Fibroblast of skin of abdomen (primary cell): ENCODE measurements at regions not wholly inside any gene's neighbourhood (a gene's known extent, or its start where the extent isn't known, plus 50 kb on each side); places are given as distances from the start of the nearest gene placed in this dataset.

Experiments
- DNase-seq: peaks from one replicate; pipeline ENCODE4 v3.0.0-alpha.2; 2013

DNA sequence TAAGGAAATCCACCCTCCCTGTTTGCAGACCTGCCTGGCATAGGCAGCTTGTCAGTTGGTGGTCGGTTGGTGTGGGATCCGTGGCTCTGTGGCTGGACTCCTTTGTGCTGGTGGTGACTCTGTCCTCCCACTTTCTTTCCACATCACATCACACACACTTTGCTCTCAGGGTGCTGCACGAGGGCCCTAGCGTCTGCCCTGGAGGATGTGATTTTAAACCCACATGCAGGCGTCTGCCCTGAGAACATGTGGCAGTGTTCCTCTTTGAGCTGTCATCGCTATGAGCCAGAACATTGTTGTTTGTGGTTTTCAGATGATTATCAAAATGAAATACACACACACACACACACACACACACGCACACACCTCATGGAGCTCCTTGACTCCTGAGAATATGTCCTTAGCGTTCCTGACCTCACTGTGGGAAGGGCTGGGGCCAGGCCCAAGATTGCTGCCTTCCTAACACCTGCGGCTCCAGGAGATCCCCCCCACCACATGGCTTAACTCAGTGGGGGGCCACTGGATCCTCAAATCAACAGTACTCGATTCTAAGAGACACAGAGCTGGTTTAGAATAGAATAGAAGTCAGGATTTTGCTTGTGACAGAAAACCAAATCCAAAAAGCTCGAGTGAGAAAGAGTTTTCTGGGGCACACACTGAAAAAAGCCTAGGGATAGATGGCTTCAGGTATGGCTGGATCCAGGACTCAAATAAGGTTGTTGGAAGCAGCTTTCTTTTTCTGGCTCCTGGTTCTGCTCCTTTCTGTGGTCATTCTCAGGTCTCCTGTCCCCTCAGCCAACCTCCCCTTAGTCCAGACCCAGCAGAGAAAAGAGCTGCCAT, 54.8 kb downstream of the RTP5 start:
- peak; percentile 13 for DNase-seq

DNA sequence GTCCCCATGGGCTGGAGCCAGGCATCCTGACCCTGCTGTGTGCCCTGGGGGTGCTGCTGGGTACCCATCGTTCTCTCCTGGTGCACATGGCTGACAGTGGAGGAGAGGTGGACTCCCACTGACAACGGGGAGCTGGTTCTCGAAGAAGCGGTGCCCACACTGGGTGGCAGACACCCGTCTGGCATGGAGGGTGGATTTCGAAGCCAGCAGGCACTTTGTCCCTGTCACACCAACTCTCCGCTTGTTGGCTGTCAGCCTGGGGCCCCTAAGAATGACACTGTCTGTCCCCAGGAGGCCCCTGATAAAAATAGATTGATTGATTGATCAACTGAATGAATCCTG, 55.4 kb downstream of the RTP5 start:
- DNase-seq = no peak

DNA sequence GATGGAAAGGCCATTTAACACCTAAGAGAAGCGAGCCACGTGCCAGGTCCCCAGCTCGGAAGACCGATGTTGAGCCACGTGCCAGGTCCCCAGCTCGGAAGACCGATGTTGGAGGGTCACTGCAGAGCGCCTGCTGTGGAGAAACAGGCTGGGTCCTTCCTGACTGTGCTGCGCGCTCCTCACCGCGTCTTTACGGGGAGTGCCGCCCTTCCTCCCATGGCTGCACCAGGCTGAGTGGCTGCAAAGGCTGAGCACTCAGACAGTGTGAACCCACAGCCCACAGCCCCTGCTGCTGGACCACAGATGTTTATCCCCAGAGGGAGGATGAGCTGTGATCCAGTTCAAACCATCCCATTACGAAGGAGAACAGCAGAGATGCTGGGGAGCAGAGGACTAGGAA, 55.7 kb downstream of the RTP5 start:
- DNase-seq = no peak

DNA sequence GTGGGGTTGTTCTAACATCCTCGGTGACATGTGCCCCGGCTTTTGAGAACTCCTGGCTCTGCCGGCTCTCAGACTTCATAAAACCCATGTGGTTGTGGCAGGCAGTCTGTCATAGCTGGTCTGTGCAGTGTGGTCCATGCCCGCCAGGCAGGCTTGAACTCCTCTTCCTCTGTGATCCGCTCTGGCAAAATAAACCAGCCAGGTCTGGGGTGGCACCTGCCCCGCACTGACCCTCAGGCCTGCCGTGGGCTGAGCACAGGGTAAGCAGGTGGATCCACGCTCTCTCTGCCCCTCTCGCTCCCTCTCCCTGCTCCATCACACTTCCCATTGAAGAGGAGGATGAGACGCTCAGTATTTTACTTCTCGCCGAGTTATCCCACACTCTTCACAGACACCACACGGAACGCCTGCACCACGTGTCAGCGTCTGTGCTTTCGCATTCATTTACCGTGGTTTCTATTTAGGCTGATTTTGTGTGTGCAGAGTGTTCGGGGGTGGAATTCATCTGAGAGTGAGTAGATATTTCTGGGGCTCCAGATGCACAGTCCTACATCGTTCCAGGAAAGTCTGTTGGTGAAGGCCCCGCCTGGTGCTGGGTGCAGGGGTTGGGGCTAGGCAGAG, 56.4 kb downstream of the RTP5 start:
- peak; percentile 5 for DNase-seq

DNA sequence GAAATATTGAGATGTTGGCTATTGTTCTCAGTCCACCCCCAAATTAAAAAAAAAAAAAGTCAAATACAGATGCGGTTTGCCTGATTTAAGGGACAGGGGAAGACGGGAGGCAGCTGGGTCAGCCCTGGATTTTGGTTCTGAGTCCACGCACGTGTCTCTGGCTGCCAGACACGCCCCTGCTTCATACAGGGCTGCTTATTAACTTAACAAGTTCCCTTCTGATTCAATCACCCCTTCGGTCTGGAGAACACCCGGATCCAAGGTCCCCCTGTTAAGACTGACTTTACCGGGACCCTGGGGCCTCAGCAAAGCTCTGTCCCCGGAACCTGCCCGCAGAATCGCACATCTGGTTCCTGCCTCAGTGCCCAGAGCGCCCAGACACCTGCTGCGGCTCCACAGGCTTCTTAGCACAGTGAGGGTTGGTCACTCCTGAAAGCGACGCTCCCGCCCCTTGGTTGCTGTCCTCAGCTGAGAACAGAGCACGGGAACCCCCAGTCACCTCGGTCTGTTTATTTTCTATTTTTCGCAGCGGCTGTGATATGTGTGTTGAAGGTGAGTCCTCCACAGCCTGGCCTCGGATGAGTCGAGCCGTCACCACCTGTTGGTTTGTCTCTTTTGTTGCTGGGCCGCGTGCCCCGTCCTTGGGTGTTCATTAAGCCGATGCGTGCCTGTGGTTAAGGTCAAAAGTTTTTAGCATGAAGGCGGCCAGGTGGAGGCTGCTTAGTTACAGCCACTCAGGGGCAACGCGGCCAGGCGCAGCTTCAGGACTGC, 57.2 kb downstream of the RTP5 start:
- no peak for DNase-seq

DNA sequence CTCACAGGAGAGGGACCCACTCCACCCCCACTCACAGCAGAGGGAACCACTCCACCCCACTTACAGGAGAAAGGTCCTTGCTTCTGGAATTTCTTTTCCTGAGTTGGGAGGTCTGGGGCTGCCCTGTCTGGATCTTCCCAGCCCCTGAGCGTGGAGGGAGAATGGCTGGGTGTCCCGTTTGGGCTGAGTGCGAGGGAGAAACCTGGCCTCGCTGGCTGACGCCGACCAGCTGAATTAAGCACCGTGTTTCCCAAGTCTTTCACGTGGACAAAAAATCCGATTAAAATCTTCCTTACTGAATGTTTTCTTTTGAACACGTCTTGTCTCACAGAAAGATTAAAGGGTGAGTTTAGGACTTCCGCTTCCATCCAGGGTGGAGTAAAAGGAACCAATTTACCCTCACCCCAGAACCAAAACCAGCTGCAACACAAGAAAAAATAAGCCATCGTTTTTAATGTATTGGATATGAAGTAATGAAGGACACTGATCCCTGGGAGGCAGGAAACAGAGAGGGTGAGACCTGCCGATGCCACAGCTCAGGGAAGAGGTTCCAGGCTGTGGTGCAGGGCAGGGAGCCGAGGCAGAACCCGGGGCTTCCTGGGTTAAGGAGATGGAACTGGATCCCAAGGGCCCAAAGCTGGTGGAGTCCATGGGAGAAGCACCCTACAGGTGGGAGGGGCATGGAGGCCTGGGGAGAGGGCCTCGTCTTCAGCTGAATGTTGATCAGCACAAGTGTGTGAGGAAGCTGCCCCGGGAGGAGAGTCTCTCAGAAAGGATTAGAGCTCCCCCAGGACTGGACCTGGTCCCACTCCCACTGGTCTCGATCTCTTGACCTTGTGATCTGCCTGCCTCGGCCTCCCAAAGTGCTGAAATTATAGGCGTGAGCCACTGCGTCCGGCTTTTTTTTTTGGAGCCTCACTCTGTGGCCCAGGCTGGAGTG, 60.3 kb downstream of the RTP5 start:
- DNase-seq = no peak

DNA sequence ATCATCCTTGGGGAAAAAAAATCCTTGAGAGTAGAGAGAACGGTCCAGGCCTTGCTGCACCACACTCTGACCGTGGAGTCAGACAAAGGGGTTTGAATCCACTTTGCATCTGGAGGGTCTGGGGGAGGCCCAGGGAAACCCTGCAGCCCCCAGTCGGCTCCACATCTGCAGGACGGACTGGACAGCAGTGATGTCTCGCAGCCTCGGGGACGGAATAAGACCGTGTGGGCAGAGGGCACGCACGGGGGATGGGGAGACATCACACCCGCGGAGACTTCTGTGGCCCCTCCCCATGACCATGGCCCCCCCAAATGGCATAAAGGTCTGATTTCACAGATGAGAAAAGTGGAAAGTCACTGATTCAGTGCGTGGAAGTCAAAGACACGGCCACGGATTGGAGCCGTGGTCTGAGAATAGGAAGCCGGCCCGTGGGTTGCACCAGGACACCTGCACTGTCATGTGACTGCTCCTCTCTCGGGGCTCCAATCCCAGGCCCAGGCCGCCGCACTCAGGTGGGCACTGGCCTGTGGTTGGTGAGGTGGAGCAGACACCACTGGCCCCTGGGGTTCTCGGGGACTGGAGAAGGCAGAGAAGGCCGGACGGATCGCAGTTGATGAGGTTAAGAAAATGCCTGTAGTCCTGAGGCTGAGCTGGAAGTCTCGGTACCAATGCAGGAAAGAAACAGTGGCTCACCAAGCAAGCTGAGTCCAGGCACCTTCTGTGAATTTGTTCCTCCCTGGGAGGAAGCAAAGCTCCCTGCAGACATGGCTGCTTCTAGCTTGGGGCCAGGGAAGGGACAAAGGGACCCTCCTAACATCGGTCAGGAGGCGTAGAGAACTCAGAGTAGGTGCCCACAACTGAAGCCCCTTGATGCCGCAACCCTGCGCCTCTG, 61.8 kb downstream of the RTP5 start:
- no peak for DNase-seq

DNA sequence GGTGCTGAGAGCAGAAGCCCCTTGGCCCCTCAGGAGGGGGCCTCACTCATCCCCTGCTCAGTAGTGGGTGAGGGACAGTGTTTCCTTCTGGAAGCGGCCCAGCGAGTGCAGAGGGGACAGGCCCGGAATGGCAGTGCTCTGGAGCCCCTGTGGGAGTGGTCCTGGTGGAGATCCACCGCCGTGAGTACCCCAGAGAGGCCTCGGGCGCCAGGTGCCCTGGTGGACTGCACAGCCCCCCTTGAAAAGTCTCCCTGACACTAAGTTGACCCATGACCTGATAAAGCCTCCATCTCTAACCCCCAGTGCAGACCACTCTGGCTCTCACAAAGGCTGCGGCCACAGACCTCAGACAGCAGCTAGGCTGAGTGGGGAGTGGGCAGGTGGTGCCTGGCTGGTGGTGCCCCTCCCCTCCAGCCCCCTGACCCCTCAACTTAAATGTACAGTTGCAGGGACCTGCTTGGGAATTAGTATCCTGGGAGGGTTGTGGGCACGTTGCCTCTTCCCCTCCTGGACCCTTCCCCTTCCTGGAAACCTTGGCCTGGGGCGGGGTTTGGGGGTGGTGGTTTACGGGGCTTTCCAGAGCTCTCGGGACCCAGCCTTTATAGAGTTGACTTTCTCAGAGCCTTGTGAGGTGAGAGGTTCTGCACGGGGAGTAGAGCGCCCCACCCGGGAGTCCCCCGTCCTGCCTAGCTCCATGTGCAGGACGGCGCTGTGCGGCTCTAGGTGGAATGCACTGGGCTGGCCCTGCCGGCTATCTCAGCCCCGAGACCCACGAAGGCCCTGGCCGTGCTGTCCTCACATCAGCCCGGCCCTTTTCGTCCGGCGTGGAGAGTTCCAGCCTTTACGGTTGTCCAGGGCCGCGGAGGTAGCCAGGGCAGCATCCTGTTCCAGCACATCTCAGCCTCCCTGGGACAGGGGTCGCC, 62.7 kb downstream of the RTP5 start:
- DNase-seq = no peak

DNA sequence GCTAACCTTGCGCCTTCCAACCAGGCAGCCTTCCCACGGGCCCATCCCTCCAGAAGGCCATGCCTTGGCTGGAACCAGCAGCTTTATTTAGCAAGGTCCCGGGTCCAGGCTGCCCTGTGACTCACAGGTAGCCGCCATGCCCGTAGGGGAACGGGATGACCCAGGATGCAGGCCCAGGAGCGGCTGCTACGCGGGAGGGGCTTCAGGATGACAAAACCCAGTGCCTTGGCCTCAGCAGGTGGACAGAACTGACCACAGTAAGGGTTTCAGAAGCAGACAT, 63.3 kb downstream of the RTP5 start:
- no peak for DNase-seq

DNA sequence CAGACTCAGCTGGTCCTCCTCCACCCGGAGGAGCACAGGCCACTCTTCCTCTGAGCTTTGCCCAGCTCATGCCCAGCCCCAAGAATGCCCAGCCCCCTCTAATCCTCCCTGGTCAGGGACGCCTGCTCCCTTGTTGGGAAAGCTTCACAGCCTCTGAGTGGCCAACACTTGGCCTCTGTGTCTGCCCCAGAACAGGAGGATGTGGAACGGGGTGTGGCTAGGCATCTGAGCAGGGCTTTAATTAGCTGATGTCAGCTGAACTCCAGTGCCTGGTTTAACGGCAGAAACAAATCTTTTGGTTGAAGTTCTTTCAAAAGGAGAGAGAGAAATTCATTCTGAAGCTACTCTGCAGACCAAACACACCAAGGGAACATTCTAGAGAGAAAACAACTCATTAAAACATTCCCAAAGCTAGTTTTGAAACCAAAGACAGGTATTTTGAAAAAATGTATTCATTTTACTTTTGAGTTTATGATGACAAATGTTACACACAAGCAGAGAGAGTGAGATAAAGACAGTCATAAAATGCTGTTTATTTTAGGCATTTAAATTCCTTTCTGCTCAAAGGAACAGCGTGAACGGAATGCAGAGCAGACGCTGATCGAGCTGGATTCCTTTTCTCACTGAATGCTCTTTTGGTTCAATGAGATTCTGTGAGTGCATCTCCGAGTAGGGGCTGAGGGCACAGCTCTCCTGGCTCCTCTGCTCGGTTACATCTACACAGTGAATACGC, 63.8 kb downstream of the RTP5 start:
- peak; percentile 18 for DNase-seq

DNA sequence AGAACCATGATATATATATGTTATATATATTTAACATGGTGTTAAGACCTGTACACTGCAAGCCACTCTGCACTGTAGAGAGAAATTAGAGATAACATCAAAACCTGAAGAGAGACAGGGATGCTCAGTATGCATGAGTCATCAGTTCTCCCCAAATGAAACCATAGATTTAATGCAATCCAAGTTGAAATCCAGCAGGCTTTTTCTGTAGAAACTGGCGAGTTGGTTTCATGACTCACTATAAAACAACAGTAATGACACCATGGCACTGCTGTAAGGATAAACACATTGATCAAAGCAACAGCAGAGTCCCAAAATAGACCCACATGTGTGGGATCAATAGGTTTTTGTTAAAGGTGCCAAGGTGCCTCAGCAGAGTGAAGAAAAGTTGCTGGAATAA, 65.8 kb downstream of the RTP5 start:
- DNase-seq = peak; percentile 76

DNA sequence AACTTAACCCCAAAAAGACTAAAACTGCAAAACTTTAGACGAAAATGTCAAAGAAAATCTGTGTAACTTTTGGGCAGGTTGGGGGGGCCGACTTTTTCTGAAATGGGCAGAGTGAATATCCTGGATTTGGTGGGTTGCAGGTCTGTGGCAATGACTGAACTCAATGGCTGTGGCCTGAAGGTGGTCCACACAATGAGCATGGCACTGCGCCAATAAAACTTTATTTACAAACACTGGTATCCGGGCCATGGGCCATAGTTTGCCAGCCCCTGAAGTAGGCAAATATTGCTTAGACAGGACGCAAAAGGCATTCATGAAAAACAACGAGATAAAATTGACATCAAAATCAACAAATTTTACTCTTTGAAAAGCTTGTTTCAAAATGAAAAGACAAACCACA, 66.2 kb downstream of the RTP5 start:
- no peak for DNase-seq

DNA sequence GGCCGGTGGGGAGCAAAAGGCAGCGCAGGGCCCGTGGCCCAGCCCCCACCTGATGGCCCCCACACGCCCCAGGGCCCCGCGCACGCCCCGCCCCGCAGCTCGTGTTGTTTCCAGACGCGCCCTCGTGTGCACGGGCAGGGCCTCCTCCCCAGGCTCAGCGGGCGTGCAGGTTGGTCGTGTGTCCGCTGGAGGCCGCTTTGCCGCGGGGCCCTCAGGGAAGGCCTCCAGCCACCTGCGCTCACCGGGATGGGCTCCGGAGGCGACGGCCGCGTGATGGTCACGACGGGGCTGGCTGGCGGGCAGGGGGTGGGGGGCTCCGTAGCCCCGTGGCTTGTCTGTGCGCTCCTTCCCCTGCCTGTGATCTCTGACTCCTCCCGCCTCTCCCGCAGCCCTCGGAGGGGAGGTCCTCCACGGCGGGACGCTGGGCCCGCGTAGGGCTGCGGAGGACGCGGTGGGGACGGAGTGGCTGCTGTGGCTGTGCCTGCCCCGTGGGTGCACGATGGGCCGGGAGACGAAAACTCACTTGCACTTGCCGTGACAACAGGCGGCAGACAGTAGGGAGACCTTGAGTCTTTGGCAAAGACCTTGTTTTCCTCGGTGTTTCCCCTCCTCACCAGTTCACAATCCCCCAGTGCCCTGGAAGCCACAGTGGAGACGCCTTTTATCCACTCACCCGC, 67.1 kb downstream of the RTP5 start:
- no peak for DNase-seq

DNA sequence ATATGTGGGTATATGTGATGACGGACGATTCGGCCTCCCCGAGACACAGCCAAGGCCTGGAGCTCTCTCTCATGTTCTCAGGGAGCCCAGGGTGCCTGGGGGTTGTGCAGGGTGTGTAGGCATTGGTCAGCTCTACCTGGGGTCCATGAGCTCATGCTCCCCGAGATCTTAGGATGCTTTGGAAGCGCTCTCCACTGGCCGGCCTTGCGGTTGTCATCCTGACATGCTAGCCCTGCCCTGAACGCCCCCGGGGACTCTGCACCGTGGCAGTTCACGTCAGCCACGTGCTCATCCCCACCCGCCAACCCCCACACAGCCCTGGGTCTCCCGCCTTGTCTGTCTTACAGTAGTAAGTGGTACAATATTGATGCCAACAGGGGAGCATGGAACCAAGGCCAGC, 67.8 kb downstream of the RTP5 start:
- no peak for DNase-seq

DNA sequence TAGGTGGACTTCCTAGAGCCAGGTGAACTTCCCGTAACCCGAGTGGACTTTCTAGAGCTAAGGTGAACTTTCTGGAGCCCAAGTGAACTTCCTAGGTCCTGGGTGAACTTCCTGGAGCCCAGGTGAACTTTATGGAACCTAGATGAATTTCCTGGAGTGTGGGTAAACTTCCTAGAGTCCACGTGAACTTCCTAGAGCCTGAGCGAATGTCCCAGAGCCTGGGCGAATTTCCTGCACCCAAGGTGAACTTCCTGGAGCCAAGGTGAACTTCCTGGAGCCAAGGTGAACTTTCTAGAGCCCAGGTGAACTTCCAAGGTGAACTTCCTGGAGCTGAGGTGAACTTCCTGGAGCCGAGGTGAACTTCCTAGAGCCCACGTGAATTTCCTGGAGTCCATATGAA, 70.0 kb downstream of the RTP5 start:
- no peak for DNase-seq

DNA sequence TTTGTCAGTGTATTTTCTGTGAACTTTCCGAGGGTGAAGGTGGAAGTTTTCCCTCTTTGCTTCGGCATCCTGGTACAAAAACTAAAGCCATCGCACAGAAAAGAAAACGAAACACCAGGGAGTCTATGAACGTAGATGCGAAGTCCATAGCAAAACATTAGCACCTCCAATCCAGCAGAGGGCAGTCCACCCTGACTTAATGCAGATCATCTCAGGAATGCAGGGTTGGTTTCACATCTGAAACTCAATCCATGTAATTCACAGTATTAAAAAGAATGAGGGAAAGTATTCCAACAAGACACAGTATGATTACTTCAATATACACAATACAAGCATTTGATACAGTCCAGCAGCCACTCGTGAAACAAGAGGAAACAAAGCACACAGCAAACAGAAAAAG, 70.8 kb downstream of the RTP5 start:
- DNase-seq = no peak

DNA sequence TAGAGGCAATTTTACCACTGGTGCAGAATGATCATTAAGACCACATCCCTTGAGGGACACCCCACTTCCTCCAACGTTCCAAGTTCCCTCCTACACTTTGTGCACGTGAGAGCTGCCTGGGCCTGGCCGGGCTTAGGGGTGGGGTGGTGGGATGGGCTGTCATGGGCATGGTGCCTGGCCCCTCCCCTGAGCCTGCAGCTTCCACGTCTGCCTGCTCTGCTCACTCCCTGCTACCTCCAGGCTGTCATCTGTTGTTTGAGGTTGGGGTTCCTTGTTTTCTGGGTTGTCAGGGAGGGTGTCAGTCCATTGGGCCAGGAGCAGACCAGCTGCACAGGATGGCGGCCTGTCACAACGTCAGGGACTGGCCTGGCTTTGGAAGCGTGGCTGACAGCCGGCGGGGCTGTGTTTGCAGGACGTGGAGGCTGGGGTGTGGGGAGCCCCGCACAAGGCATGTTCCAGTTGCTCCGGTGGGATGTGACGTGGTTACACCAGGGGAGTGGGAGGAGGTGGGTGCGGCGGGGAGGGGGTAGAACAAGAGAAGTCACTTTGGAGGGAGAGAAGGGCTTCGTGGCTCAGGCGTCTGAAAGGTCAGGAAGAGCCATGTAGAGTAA, 72.3 kb downstream of the RTP5 start:
- DNase-seq = no peak

DNA sequence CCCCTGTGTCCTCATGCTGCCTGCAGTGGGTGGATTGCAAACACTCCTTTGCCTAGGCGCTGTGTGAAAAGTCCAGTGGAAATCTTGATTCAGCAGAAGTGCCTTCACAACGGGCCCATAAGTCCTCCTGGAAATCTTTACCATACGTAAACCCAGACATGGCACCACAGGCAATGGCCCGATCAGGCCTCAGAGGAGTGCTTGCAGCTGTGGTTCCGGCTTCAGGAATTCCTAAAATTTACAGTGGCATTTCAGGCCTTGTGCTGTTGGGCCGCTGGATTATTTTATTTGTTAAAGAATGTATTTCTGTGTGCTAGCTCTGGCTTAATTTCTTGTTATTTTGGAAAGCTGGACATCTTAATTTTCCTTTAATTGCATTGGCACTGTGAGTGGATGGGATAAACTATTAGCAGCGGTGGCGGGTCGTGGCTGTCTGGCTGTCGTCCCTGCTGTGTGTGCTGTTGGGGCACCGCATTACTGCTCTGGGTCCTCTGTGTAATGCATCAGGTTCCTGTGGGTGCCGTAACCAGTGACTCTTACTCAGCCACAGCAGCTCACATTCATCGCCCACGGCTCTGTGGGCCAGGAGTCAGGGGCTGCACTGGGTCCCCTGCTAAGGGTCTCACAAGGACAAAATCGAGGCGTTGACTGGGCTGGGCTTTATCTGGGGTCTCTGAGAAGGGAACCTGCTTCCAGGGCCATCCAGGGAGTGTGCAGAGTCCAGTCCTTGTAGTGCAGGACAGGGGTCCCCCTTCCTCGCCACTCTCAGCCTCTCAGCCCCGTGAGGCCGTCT, 73.1 kb downstream of the RTP5 start:
- no peak for DNase-seq
